GM18520 (cell line): ENCODE measurements at regions not wholly inside any gene's neighbourhood (a gene's known extent, or its start where the extent isn't known, plus 50 kb on each side); places are given as distances from the start of the nearest gene placed in this dataset.

Source experiments
- ATAC-seq: cut with Tn5 transposase; IDR thresholded peaks from one replicate; pipeline ENCODE4 v1.9.1; 2021; ENCODE audit not compliant: unreplicated experiment

GRCh38 chr5:173761178-173761513, 127.0 kb upstream of the CPEB4 start:
- ATAC-seq = no peak

GRCh38 chr5:173762045-173762444, 126.1 kb upstream of the CPEB4 start:
- ATAC-seq = no peak

- no peak for ATAC-seq
Measured at GRCh38 chr5:173762930-173763329, 125.2 kb upstream of the CPEB4 start.

- no peak for ATAC-seq
Measured at GRCh38 chr5:173763410-173763809, 124.7 kb upstream of the CPEB4 start.

GRCh38 chr5:173764332-173765028, 123.7 kb upstream of the CPEB4 start:
- ATAC-seq = no peak

- no peak for ATAC-seq
Measured at GRCh38 chr5:173765029-173765644, 123.0 kb upstream of the CPEB4 start.

GRCh38 chr5:173765661-173766060, 122.5 kb upstream of the CPEB4 start:
- ATAC-seq = no peak

- no peak for ATAC-seq
Measured at GRCh38 chr5:173767574-173768266, 120.4 kb upstream of the CPEB4 start.

- no peak for ATAC-seq
Measured at GRCh38 chr5:173768267-173768806, 119.8 kb upstream of the CPEB4 start.

GRCh38 chr5:173768891-173769290, 119.3 kb upstream of the CPEB4 start:
- no peak for ATAC-seq

GRCh38 chr5:173770637-173771036, 117.5 kb upstream of the CPEB4 start:
- ATAC-seq = no peak

GRCh38 chr5:173771121-173771724, 116.9 kb upstream of the CPEB4 start:
- ATAC-seq = no peak

- ATAC-seq = no peak
Measured at GRCh38 chr5:173771725-173772383, 116.3 kb upstream of the CPEB4 start.

GRCh38 chr5:173772384-173773059, 115.6 kb upstream of the CPEB4 start:
- ATAC-seq = no peak

- no peak for ATAC-seq
Measured at GRCh38 chr5:173774271-173774761, 113.8 kb upstream of the CPEB4 start.

- ATAC-seq = no peak
Measured at GRCh38 chr5:173775261-173776197, 112.6 kb upstream of the CPEB4 start.

GRCh38 chr5:173777149-173777548, 111.0 kb upstream of the CPEB4 start:
- ATAC-seq = no peak

GRCh38 chr5:173777674-173778073, 110.5 kb upstream of the CPEB4 start:
- ATAC-seq = no peak

GRCh38 chr5:173778152-173778782, 109.9 kb upstream of the CPEB4 start:
- no peak for ATAC-seq
